SU-DHL-6 (cell line): ENCODE measurements at regions not wholly inside any gene's neighbourhood (a gene's known extent, or its start where the extent isn't known, plus 50 kb on each side); places are given as distances from the start of the nearest gene placed in this dataset.

ENCODE experiments used
- CTCF ChIP-seq: fragments of 200-600 bp; sonication (generic); IDR thresholded peaks from one replicate; pipeline ENCODE4 v1.5.1; 2017; ENCODE audit warnings: antibody characterized with exemption, mild to moderate bottlenecking, low read length, moderate library complexity; ENCODE audit not compliant: insufficient read depth, poor library complexity, severe bottlenecking
- EZH2phosphoT487 ChIP-seq: fragments of 200-600 bp; sonication (generic), shearing (Covaris generic); conservative IDR thresholded peaks from 2 replicates; pipeline ENCODE4 v1.6.1; 2018; ENCODE audit warnings: mild to moderate bottlenecking, antibody characterized with exemption, low read length, moderate library complexity, mixed read lengths

DNA sequence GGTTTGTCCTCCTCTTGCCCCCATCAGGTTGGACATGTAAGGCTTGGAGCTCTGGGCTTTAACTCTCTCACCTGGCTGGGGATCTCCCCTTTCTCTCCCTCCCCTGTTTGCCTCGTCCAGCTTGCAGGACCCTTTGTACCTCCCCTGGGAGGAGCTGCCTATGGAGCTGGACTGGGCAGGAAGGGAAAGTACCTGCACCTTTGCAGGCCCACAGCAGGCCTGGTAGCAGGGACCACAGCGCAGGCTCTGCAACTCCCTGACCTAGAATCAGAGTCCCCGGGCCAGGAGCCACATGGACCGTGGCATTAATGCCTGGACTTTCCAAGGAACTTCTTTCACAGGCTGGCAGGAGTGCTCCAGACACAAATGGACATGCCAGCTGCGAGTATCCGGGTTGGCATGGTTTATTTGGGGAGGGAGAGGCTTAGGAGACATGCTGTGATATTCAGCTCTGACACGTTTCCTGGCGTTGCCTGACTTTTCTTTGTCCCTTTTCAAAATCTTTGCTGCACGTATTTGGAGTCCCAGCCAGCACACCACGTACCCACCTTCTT, 268.5 kb upstream of the EXOC2 start:
- no peak for TF ChIP-seq CTCF
- TF ChIP-seq EZH2phosphoT487 = no peak
